SIG-M5 treated with dmso at 0.1 percent for 504 hours (cell line): ENCODE measurements at regions not wholly inside any gene's neighbourhood (a gene's known extent, or its start where the extent isn't known, plus 50 kb on each side); places are given as distances from the start of the nearest gene placed in this dataset.

ENCODE experiments used
- DNase-seq: peaks from one replicate; lab custom pipeline; 2025; ENCODE audit not compliant: unreplicated experiment; lab: John Stamatoyannopoulos, UW

- no peak for DNase-seq
Observed at GRCh38 chr7:94223375-94224084, 171.2 kb upstream of the COL1A2 start.

GRCh38 chr7:94228223-94228622 is 166.5 kb upstream of the COL1A2 start:
- DNase-seq, result no peak

DNA sequence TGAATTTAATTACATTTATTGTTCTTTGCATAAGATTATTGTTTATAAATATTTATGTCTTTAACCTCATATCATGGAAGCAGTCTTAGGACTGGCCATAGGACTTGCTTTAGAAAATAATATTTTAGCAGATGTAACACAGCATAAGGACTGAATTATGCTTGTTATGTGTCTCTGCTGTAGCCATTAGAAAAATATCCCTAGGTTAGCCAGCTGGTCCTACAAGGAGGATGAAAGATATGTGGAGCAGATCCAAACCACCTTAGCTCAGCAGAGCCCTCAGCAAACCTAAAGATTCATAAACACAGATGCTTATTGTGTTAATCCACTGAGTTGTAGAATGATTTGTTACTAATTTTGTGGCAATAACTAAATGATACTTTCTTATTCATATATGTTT is 166.0 kb upstream of the COL1A2 start:
- DNase-seq, result no peak

DNA sequence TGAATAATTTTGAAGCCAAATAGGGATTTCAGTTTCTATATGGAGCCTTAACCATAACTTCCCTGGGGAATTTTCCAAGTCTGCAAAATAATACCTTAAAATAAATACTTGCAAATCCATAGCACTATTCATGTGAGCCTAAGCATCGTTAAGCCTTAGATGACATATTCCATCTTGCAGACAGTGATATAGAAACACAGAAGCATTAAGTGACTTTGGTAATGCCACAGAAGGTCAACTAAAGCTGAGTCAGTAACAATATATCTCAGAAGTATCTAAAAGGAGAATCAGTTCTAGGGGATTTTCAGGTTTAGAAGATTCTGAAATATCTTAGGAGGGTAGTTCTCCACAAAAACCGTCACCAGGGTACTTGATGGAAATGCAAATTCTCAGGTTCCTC is 163.4 kb upstream of the COL1A2 start:
- DNase-seq, result no peak

DNA sequence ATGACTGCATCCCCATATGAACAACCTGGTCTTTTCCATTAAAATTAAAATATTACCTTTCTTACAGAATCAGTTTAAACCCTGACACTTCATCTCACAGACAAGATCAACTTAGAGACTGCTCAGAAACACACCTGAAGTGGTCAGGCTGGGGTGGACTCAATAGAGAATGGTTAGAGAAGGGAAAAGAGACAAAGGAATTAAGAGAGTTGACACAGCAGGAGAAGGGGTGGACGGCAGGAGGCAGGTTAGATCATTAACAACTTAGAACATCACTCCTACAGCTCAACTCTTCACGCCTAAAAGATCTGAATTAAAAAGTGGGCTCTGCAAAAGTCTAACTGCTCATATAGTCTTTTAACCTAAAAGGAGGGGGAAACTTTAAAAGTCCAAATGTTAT is 157.7 kb upstream of the COL1A2 start:
- no peak for DNase-seq

DNA sequence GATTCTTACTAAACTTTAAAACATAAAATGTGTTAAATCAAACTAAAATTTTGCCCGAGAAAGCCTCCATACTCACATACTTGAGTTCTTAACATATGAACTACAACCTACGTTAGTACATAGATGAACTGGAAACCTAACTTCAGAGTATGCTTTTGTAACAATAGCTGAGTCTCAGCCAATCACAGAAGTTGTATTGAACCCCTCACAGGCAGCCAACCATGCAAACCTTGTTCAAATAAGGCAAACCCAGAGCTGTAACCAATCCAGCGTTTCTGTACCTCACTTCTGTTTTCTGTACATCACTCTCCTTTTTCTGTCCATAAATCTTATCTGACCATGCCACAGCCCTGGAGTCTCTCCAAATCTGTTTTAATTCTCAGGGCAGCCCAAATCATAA is 157.3 kb upstream of the COL1A2 start:
- no peak for DNase-seq

- DNase-seq, result no peak
Observed at GRCh38 chr7:94239661-94240234, 154.9 kb upstream of the COL1A2 start.

DNA sequence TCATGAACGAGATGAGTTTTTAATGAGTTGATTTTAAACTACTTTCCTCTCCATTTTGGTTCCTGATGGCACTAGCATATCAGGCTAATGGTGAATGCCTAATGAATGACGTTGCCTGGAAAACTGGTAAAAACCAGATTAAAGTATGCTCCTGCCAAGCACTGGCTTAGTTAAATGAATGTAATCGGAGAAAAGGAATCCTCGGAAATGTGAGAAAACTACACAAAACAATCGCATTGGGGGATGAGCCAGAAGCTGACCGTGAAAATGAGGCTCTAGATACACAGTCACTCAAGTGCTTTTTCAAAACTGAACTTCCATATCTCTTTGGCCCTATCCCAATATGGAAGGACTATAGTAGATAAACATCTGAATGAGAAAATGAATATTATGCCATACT is 153.8 kb upstream of the COL1A2 start:
- no peak for DNase-seq

DNA sequence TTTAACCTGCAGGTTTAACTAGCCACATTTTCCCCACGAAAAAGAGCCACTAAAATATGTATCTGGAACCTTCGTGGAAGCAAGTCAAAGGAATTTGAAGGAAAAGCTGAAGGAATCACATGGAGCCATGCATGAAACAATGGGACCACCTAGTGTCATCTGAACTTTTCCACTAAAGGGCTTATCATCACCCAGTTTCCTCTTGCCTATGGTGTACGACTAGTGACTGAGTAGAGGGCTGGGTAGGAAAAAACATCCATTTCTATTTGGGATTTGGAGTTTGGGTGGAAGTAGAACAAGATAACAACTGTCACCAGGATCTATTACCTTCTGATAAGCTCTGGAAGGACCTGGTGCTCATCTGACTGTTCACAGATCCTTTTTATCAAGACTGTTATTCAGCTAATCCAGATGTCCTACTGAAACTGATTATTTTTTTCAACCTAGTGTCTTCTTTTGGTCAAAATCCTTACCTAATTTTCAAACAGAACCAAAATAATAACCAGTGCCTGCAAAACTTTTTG is 153.2 kb upstream of the COL1A2 start:
- DNase-seq, result no peak

DNA sequence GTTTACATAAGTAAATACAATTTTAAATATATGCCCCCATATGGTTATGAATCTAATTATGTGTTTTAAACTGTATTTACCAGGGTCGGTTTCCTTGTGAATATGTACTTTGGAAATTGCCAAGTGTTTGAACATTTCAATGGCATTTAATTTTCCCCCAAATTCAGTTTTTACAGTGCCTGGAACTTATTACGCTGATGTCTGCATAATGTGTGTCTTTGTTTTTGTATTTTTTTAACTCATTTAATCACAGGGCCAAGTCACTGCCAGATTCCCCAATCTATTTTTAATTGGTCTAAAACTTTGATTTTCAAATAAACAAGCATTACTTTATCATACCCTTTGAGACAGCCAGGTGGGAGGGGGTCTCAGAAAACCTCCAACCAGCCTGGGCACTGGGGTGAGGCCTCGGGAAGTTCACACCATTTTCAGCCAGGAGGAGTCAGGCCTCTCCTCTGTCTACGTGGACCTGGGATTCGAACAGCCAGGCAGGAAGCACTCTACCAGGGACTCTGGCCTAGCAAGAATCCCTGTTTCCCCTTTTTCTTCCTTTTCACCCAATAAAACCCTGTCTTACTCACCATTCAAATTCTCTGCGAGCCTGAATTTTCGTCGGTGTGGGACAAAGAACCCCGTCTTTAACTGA is 151.5 kb upstream of the COL1A2 start:
- no peak for DNase-seq

DNA sequence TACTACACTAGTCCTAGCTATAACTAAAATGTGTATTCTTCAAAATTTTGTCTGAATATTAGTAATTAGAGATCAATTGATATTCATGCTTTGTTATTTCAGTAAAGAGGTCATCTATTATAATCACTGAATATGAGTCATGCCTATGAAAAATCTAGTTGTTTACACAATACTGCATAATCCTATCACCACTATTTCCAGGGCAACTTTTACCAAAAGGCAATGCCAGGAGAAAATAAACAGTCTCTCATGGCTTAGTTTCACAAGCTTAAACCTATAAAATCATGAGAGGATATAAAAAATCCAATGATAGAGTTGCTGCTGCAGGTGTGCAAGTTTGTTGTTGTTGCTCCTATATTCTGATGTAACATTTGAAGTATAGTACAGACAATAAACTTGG is 149.9 kb upstream of the COL1A2 start:
- no peak for DNase-seq

DNA sequence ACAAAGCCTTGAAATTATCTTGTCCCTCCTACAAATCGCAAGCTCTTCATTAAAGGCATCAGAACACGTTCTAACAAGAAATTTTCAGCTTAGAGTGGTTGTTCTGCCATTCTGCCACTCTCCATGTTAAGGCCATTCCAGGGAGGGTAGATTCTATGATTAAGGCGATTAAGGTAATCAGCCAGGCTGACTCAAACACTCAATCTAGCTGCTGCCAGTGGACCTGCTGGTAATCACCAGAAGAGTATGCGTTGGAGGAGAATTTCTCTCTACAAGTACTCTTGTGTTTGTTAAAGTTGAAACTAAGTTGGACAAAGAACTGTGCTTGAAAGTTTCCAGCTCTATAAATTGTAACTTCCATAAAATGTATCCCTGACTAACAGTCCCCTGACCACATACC is 149.2 kb upstream of the COL1A2 start:
- DNase-seq, result no peak

DNA sequence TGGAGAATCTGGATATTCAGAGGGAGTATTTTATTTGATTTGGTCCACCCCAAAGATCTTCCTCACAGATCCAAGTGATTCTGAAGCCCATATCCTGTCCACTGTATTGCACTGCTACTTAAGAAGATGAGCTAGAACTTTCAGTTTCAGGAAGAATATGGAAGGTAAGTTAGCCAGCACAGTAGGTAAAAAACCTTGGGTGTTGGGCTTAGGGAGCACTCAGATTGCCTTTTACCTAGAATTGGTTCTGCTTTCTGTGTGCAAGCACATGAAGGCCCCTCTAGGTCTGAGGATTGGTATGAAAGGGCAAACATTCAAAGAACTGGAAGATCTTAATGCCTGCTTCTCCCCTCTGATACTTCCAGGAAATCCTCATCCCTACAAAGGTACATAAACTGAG is 146.7 kb upstream of the COL1A2 start:
- no peak for DNase-seq

GRCh38 chr7:94249631-94250030 is 145.1 kb upstream of the COL1A2 start:
- DNase-seq, result no peak

- DNase-seq, result no peak
Observed at GRCh38 chr7:94250124-94250523, 144.6 kb upstream of the COL1A2 start.

- DNase-seq, result no peak
Observed at GRCh38 chr7:94250987-94251386, 143.7 kb upstream of the COL1A2 start.

- no peak for DNase-seq
Observed at GRCh38 chr7:94252124-94252523, 142.6 kb upstream of the COL1A2 start.

DNA sequence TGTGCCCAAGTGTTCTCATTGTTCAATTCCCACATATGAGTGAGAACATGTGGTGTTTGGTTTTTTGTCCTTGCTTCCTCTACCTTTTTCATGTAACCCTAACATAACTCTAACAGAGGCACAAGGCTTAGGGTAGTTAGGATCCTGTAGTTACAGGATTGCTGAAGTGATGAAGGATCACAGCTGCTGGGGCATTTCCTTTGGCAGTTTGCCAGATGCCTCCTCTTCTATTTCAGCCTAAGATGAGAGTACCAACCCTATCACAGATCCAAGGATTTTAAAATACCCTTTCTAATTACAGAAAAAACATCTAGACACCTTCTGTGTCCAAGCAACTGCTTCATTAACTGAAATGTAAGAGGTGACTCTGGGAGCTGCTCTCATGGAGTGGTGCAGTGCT is 141.7 kb upstream of the COL1A2 start:
- no peak for DNase-seq

DNA sequence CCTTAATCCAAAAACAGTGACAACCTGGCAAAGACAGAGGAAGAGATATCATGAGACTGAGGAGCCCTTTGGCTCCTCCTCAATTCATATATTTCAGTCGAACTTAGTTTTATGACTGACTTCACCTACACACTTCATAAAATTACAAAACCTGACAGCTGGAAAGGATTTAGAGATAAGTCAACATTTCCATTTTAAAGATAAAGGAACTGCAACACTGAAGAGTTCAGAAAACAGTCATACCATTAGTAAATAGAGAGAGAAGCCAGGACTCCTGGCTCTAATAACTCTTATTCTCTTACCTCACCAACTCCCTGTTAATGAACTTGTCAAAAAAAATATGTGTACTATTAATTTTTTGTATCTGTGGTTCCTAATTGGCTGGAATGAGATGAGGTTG is 141.0 kb upstream of the COL1A2 start:
- no peak for DNase-seq

GRCh38 chr7:94258418-94259300 is 136.0 kb upstream of the COL1A2 start:
- no peak for DNase-seq

GRCh38 chr7:94261067-94261466 is 133.6 kb upstream of the COL1A2 start:
- no peak for DNase-seq
